Activated naive CD4-positive, alpha-beta T cell treated with anti-CD3 and anti-CD28 coated beads, Interleukin-2, amount 10 ng/mL, durations not matched to agents 7 days and 5 days (primary cell): ENCODE measurements at regions not wholly inside any gene's neighbourhood (a gene's known extent, or its start where the extent isn't known, plus 50 kb on each side); places are given as distances from the start of the nearest gene placed in this dataset.

ENCODE experiments used
- CTCF ChIA-PET: fragments of 350-600 bp; sonication (Branson Sonifier 250); formaldehyde crosslinking; loops from one replicate; lab custom pipeline; 2021; ENCODE audit warnings: antibody characterized with exemption; lab: Charles Lee
- DNase-seq: peaks from one replicate; pipeline ENCODE4 v3.0.0-alpha.2; 2020
- H3K27ac Mint-ChIP-seq: one replicate; pipeline ENCODE4 v1.8.0; 2021; ENCODE audit warnings: mild to moderate bottlenecking, moderate library complexity, mixed read lengths
- H3K27me3 Mint-ChIP-seq: one replicate; pipeline ENCODE4 v1.8.0; 2021; ENCODE audit warnings: mild to moderate bottlenecking, mixed read lengths
- H3K36me3 Mint-ChIP-seq: one replicate; pipeline ENCODE4 v1.8.0; 2021; ENCODE audit warnings: mixed read lengths
- H3K4me1 Mint-ChIP-seq: one replicate; pipeline ENCODE4 v1.8.0; 2021; ENCODE audit warnings: mixed read lengths
- H3K4me3 Mint-ChIP-seq: one replicate; pipeline ENCODE4 v1.8.0; 2021; ENCODE audit warnings: mild to moderate bottlenecking, moderate library complexity, mixed read lengths
- H3K9me3 Mint-ChIP-seq: one replicate; pipeline ENCODE4 v1.8.0; 2021; ENCODE audit warnings: mixed read lengths

GRCh38 chr3:152197937-152198336, 70.8 kb upstream of the MBNL1 start:
- peak overlapping the region; percentile 68 for H3K4me3 Mint-ChIP-seq
- H3K27ac Mint-ChIP-seq: peak overlapping the region; percentile 97
- CTCF ChIA-PET: interaction anchor here (0.6 to 2.1 kb wide), 7 partner anchors 14 to 268 kb away, joined by 3 to 10 read pairs (median 4); no protein-coding TSS in a partner anchor
- H3K4me1 Mint-ChIP-seq: peaks cover 82% of the 10 kb centered on the region
- H3K36me3 Mint-ChIP-seq: no peaks in the 10 kb centered on the region
- DNase-seq: no peak
- no peaks in the 10 kb centered on the region for H3K9me3 Mint-ChIP-seq
- no peaks in the 10 kb centered on the region for H3K27me3 Mint-ChIP-seq

GRCh38 chr3:152198665-152199064, 70.1 kb upstream of the MBNL1 start:
- H3K27ac Mint-ChIP-seq: peak overlapping the region; percentile 97
- no peaks in the 10 kb centered on the region for H3K36me3 Mint-ChIP-seq
- DNase-seq: no peak
- H3K4me1 Mint-ChIP-seq: peaks cover 79% of the 10 kb centered on the region
- peak overlapping the region; percentile 68 for H3K4me3 Mint-ChIP-seq
- CTCF ChIA-PET: interaction anchor here (0.6 to 2.1 kb wide), 7 partner anchors 15 to 268 kb away, joined by 3 to 10 read pairs (median 3); no protein-coding TSS in a partner anchor
- no peaks in the 10 kb centered on the region for H3K9me3 Mint-ChIP-seq
- no peaks in the 10 kb centered on the region for H3K27me3 Mint-ChIP-seq

DNA sequence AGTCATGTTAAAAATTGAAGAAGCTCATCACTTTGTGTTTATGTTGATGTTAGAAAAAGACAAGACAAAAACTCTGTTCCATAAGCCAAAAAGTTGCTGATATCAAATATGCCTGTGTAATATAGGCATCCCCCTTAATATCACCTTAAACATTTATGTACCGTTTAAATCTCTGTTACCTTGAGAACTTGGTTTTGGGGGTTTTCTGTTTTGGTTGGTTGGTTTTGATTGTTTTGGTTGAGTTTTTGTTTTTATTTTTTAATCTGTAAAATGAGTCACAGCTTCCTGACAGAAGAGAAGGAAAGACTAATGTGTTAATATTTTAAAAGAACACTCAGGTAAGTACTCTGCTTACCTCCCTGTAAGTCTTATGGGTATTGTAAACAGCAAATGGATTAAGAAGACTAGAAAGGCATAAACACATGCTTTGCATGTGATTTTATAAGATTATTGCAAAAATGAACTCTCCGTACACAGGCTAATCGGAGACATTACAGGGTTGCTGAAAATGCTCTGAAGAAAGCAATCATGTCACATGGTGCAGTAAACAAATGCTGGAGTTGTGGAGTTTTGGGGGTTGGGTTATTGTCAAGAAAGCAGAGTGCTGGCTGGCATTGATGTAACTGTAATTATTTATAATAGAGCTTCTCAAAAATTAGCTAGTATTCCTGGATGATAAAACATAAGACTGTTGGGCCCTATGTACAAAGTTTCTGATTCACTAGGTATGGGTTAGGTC, 69.5 kb upstream of the MBNL1 start:
- Mint-ChIP-seq H3K9me3 (no peaks in the 10 kb centered on the region), H3K4me3 (peak overlapping the region; percentile 68), H3K27me3 (no peaks in the 10 kb centered on the region), H3K27ac (peak overlapping the region; percentile 97), H3K4me1 (peaks cover 75% of the 10 kb centered on the region), H3K36me3 (no peaks in the 10 kb centered on the region)
- DNase-seq: peak; percentile 41
- CTCF ChIA-PET: interaction anchor here (0.6 to 2.1 kb wide), 6 partner anchors 9 to 126 kb away, joined by 3 to 10 read pairs (median 6); no protein-coding TSS in a partner anchor

DNA sequence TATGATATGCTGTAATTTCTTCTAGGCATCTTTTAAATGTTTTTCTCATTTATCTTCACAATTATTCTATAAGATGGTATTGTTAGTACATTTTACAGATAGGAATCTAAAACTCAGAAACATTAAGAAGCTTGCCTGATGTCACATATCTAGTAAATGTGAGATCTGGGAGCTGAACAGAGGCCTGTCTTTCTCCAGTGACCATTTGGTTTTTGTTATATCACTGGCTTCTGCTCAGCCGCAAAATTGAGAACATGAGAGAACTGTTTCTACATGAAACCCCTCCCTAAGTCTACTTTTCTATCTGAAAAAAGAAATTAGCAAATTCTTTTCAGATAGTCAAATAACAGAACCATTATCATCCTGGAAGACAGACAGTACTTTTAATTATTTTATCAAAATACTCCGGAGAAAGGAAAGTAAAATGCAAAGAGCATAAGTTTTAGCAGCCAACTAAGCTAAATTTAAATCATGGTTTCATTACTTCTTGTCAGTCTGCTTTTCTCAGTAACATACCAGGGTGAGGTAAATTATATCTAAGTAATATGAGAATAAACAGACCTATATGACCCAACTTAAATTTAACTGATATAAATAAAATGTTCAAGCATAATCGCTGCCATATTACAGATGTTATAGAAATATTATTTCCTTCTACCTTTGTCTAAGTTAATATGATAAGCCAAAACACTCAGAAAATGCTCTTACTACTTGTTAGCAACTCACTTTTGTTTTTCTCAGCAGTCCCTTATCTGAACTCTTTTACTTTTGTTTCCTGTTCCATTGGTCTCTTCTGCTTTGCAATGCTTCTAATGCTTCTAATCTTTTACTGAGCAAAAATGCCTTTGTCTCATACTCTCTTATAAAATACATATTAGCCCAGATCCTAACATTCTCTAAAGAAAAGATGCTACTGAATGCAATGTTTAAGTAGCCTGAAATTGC, 68.0 kb upstream of the MBNL1 start:
- H3K36me3 Mint-ChIP-seq: peaks cover 4% of the 10 kb centered on the region
- no peak for DNase-seq
- CTCF ChIA-PET: interaction anchor here (0.8 to 1.3 kb wide), 5 partner anchors 10 to 74 kb away, joined by 3 to 5 read pairs (median 3); no protein-coding TSS in a partner anchor

GRCh38 chr3:152202976-152203626, 65.6 kb upstream of the MBNL1 start:
- H3K4me1 Mint-ChIP-seq: peaks cover 67% of the 10 kb centered on the region
- H3K36me3 Mint-ChIP-seq: peaks cover 8% of the 10 kb centered on the region
- no peaks in the 10 kb centered on the region for H3K27me3 Mint-ChIP-seq
- peaks cover 3% of the 10 kb centered on the region for H3K9me3 Mint-ChIP-seq
- DNase-seq: no peak
- CTCF ChIA-PET: interaction anchor here (0.7 to 2.2 kb wide), 6 partner anchors 9 to 127 kb away, joined by 3 to 10 read pairs (median 4); no protein-coding TSS in a partner anchor
- H3K27ac Mint-ChIP-seq: peak overlapping the region; percentile 91
- peak overlapping the region; percentile 75 for H3K4me3 Mint-ChIP-seq

More for the DNA sequence above, 68.0 kb upstream of the MBNL1 start:
- Mint-ChIP-seq H3K27me3 (no peaks in the 10 kb centered on the region), H3K9me3 (no peaks in the 10 kb centered on the region), H3K4me3 (peak overlapping the region; percentile 68), H3K27ac (peak overlapping the region; percentile 97), H3K4me1 (peaks cover 69% of the 10 kb centered on the region)

DNA sequence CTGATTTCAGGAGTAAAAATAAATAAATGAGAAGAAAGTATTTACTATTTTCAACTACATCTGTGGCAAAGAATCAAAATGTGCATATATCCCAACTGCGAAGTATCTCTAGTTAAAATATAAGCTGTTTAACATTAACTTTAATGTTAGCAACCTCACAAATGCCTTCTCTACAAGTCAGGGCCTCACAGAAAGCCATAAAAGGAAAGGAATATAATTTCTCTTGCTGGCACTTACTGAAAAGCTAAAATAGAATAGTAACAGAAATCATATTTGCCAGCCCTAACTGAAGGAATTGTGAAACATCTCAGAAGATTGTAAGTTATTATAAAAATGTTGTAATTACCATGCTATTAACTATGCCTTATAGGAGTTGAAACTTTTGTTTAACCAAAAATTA, 65.1 kb upstream of the MBNL1 start:
- H3K4me1 Mint-ChIP-seq: peaks cover 67% of the 10 kb centered on the region
- CTCF ChIA-PET: interaction anchor here (0.9 to 2.2 kb wide), 5 partner anchors 9 to 127 kb away, joined by 3 to 10 read pairs (median 5); no protein-coding TSS in a partner anchor

GRCh38 chr3:152204218-152204617, 64.5 kb upstream of the MBNL1 start:
- CTCF ChIA-PET: interaction anchor here (0.9 to 2.2 kb wide), 6 partner anchors 8 to 128 kb away, joined by 3 to 10 read pairs (median 5); no protein-coding TSS in a partner anchor
- H3K4me3 Mint-ChIP-seq: peak overlapping the region; percentile 75

More for the DNA sequence above, 65.1 kb upstream of the MBNL1 start:
- DNase-seq: no peak
- Mint-ChIP-seq H3K27me3 (no peaks in the 10 kb centered on the region), H3K4me3 (peak overlapping the region; percentile 75), H3K9me3 (peaks cover 6% of the 10 kb centered on the region), H3K36me3 (peaks cover 11% of the 10 kb centered on the region), H3K27ac (peak overlapping the region; percentile 91)

DNA sequence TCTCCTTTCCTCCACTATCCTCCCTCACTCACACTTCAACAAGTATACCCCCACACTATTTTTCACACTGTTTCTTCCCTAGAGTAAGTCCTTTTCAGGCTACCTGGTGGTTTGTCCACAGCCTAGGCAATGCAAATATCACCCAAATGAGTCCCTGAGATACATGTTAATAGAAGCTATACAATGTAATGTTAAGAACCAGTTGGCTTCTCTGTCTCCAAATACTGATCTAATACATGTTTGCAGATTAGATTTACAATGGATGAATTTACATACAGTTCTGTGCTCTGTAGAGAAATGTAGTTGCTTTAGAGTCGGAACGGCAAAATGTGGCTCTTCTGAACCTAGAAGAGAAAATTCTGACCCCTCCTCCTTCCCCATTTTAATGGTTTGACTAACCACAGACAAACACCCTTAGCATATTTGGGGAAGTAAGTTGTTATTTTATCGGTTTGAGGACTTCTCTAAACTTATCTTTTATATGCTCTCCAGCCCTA, 63.6 kb upstream of the MBNL1 start:
- DNase-seq: no peak
- Mint-ChIP-seq H3K4me3 (peak overlapping the region; percentile 91), H3K4me1 (peaks cover 67% of the 10 kb centered on the region)

More at GRCh38 chr3:152204218-152204617, 64.5 kb upstream of the MBNL1 start:
- H3K9me3 Mint-ChIP-seq: peaks cover 6% of the 10 kb centered on the region
- peaks cover 67% of the 10 kb centered on the region for H3K4me1 Mint-ChIP-seq
- peak overlapping the region; percentile 86 for H3K27ac Mint-ChIP-seq
- no peak for DNase-seq
- H3K27me3 Mint-ChIP-seq: no peaks in the 10 kb centered on the region
- H3K36me3 Mint-ChIP-seq: peaks cover 11% of the 10 kb centered on the region

GRCh38 chr3:152206243-152206760, 62.4 kb upstream of the MBNL1 start:
- no peak for DNase-seq
- CTCF ChIA-PET: interaction anchor here (1.7 kb wide), 1 partner anchor 12 kb away, joined by 4 read pairs; no protein-coding TSS in a partner anchor
- H3K27ac Mint-ChIP-seq: no peak overlapping the region
- peak overlapping the region; percentile 48 for H3K4me3 Mint-ChIP-seq
- H3K27me3 Mint-ChIP-seq: no peaks in the 10 kb centered on the region
- H3K4me1 Mint-ChIP-seq: peaks cover 68% of the 10 kb centered on the region
- H3K9me3 Mint-ChIP-seq: peaks cover 6% of the 10 kb centered on the region
- peaks cover 15% of the 10 kb centered on the region for H3K36me3 Mint-ChIP-seq

More for the DNA sequence above, 63.6 kb upstream of the MBNL1 start:
- peak overlapping the region; percentile 96 for H3K27ac Mint-ChIP-seq
- peaks cover 6% of the 10 kb centered on the region for H3K9me3 Mint-ChIP-seq
- H3K36me3 Mint-ChIP-seq: peaks cover 14% of the 10 kb centered on the region
- CTCF ChIA-PET: interaction anchor here (0.8 to 2.2 kb wide), 4 partner anchors 12 to 41 kb away, joined by 3 to 10 read pairs (median 4); no protein-coding TSS in a partner anchor
- no peaks in the 10 kb centered on the region for H3K27me3 Mint-ChIP-seq

- no peak for DNase-seq
- Mint-ChIP-seq H3K4me3 (peak overlapping the region; percentile 11), H3K27me3 (no peaks in the 10 kb centered on the region), H3K36me3 (peaks cover 15% of the 10 kb centered on the region), H3K27ac (peak overlapping the region; percentile 79), H3K9me3 (peaks cover 6% of the 10 kb centered on the region), H3K4me1 (peaks cover 68% of the 10 kb centered on the region)
- CTCF ChIA-PET: interaction anchor here (0.7 to 2.0 kb wide), 2 partner anchors 9 to 36 kb away, joined by 3 to 5 read pairs; no protein-coding TSS in a partner anchor
Measured at GRCh38 chr3:152208439-152208838, 60.3 kb upstream of the MBNL1 start.

- peak overlapping the region; percentile 79 for H3K27ac Mint-ChIP-seq
- peak overlapping the region; percentile 21 for H3K4me3 Mint-ChIP-seq
- H3K9me3 Mint-ChIP-seq: peaks cover 6% of the 10 kb centered on the region
- H3K4me1 Mint-ChIP-seq: peaks cover 75% of the 10 kb centered on the region
- DNase-seq: no peak
- CTCF ChIA-PET: interaction anchor here (2.0 kb wide), 1 partner anchor 9 kb away, joined by 5 read pairs; no protein-coding TSS in a partner anchor
- H3K36me3 Mint-ChIP-seq: peaks cover 15% of the 10 kb centered on the region
- H3K27me3 Mint-ChIP-seq: no peaks in the 10 kb centered on the region
Measured at GRCh38 chr3:152209060-152209459, 59.7 kb upstream of the MBNL1 start.

DNA sequence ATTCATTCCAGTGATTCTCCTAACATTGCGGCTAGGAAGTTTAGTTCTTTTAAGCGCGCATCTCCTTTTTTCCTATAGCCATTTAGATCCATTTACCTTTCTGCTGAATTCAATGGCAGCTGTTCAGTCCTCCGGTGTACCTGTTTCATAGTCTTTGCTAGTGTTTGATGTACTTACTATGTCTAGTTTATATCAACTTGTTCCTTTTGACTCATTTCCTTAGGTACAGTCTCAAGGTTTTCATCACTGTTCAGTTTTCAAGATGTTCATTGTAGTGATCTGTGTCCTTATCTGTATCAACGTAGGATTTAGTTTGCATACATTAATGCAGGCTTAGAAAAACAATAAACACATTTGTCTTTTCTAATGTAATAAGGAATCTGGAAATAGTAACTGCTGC, 59.0 kb upstream of the MBNL1 start:
- CTCF ChIA-PET: interaction anchor here (2.0 kb wide), 1 partner anchor 8 kb away, joined by 5 read pairs; no protein-coding TSS in a partner anchor
- H3K36me3 Mint-ChIP-seq: peaks cover 15% of the 10 kb centered on the region
- DNase-seq: no peak
- H3K4me1 Mint-ChIP-seq: peaks cover 79% of the 10 kb centered on the region
- peaks cover 6% of the 10 kb centered on the region for H3K9me3 Mint-ChIP-seq
- no peaks in the 10 kb centered on the region for H3K27me3 Mint-ChIP-seq
- peak overlapping the region; percentile 79 for H3K27ac Mint-ChIP-seq
- peak overlapping the region; percentile 1 for H3K4me3 Mint-ChIP-seq
